ENCODE measurements at regions not wholly inside any gene's neighbourhood (a gene's known extent, or its start where the extent isn't known, plus 50 kb on each side); places are given as distances from the start of the nearest gene placed in this dataset.

DNA sequence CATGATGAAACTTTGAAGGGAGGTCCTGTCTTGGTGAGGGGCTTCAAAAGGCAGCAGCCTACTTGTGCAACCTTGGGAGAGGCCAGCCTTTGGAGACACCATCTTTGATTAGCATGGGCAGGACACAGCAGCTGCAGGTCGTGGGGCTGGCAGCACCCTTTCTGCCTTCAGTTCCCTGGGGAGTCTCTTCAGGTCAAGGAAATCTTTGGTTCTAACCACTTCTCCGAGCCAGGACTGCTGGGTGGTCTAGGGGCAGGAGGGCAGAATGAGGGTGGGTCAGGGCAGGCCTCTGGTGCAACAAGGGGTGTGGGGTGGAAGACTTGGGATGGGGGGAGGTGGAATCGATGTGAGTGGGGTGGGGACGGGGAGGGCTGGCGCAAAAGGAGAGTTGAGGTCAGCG, 269.7 kb downstream of the FOXD2 start:
- no peak for TF ChIP-seq IRF2 (CRISPR knock-in tag; IDR thresholded peaks at IDR 0.05; ENCODE audit: borderline replicate concordance, low read depth)
- TF ChIP-seq, protein P1, sequence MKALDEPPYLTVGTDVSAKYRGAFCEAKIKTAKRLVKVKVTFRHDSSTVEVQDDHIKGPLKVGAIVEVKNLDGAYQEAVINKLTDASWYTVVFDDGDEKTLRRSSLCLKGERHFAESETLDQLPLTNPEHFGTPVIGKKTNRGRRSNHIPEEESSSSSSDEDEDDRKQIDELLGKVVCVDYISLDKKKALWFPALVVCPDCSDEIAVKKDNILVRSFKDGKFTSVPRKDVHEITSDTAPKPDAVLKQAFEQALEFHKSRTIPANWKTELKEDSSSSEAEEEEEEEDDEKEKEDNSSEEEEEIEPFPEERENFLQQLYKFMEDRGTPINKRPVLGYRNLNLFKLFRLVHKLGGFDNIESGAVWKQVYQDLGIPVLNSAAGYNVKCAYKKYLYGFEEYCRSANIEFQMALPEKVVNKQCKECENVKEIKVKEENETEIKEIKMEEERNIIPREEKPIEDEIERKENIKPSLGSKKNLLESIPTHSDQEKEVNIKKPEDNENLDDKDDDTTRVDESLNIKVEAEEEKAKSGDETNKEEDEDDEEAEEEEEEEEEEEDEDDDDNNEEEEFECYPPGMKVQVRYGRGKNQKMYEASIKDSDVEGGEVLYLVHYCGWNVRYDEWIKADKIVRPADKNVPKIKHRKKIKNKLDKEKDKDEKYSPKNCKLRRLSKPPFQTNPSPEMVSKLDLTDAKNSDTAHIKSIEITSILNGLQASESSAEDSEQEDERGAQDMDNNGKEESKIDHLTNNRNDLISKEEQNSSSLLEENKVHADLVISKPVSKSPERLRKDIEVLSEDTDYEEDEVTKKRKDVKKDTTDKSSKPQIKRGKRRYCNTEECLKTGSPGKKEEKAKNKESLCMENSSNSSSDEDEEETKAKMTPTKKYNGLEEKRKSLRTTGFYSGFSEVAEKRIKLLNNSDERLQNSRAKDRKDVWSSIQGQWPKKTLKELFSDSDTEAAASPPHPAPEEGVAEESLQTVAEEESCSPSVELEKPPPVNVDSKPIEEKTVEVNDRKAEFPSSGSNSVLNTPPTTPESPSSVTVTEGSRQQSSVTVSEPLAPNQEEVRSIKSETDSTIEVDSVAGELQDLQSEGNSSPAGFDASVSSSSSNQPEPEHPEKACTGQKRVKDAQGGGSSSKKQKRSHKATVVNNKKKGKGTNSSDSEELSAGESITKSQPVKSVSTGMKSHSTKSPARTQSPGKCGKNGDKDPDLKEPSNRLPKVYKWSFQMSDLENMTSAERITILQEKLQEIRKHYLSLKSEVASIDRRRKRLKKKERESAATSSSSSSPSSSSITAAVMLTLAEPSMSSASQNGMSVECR (CRISPR knock-in tag; IDR thresholded peaks at IDR 0.05; ENCODE audit: borderline replicate concordance), result no peak
- TF ChIP-seq, protein P2, sequence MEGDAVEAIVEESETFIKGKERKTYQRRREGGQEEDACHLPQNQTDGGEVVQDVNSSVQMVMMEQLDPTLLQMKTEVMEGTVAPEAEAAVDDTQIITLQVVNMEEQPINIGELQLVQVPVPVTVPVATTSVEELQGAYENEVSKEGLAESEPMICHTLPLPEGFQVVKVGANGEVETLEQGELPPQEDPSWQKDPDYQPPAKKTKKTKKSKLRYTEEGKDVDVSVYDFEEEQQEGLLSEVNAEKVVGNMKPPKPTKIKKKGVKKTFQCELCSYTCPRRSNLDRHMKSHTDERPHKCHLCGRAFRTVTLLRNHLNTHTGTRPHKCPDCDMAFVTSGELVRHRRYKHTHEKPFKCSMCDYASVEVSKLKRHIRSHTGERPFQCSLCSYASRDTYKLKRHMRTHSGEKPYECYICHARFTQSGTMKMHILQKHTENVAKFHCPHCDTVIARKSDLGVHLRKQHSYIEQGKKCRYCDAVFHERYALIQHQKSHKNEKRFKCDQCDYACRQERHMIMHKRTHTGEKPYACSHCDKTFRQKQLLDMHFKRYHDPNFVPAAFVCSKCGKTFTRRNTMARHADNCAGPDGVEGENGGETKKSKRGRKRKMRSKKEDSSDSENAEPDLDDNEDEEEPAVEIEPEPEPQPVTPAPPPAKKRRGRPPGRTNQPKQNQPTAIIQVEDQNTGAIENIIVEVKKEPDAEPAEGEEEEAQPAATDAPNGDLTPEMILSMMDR (IDR thresholded peaks at IDR 0.05), result no peak
- TF ChIP-seq, protein P3, sequence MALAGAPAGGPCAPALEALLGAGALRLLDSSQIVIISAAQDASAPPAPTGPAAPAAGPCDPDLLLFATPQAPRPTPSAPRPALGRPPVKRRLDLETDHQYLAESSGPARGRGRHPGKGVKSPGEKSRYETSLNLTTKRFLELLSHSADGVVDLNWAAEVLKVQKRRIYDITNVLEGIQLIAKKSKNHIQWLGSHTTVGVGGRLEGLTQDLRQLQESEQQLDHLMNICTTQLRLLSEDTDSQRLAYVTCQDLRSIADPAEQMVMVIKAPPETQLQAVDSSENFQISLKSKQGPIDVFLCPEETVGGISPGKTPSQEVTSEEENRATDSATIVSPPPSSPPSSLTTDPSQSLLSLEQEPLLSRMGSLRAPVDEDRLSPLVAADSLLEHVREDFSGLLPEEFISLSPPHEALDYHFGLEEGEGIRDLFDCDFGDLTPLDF (CRISPR knock-in tag; IDR thresholded peaks at IDR 0.05), result no peak
- no peak for TF ChIP-seq NFE2L1 (CRISPR knock-in tag; IDR thresholded peaks at IDR 0.05)
- TF ChIP-seq JUN (CRISPR knock-in tag; IDR thresholded peaks at IDR 0.05), result no peak
- no peak for TF ChIP-seq NR2C2 (CRISPR knock-in tag; IDR thresholded peaks at IDR 0.05)
- TF ChIP-seq, protein P4, sequence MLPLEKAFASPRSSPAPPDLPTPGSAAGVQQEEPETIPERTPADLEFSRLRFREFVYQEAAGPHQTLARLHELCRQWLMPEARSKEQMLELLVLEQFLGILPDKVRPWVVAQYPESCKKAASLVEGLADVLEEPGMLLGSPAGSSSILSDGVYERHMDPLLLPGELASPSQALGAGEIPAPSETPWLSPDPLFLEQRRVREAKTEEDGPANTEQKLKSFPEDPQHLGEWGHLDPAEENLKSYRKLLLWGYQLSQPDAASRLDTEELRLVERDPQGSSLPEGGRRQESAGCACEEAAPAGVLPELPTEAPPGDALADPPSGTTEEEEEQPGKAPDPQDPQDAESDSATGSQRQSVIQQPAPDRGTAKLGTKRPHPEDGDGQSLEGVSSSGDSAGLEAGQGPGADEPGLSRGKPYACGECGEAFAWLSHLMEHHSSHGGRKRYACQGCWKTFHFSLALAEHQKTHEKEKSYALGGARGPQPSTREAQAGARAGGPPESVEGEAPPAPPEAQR (CRISPR knock-in tag; IDR thresholded peaks at IDR 0.05), result no peak
- TF ChIP-seq, protein P5, sequence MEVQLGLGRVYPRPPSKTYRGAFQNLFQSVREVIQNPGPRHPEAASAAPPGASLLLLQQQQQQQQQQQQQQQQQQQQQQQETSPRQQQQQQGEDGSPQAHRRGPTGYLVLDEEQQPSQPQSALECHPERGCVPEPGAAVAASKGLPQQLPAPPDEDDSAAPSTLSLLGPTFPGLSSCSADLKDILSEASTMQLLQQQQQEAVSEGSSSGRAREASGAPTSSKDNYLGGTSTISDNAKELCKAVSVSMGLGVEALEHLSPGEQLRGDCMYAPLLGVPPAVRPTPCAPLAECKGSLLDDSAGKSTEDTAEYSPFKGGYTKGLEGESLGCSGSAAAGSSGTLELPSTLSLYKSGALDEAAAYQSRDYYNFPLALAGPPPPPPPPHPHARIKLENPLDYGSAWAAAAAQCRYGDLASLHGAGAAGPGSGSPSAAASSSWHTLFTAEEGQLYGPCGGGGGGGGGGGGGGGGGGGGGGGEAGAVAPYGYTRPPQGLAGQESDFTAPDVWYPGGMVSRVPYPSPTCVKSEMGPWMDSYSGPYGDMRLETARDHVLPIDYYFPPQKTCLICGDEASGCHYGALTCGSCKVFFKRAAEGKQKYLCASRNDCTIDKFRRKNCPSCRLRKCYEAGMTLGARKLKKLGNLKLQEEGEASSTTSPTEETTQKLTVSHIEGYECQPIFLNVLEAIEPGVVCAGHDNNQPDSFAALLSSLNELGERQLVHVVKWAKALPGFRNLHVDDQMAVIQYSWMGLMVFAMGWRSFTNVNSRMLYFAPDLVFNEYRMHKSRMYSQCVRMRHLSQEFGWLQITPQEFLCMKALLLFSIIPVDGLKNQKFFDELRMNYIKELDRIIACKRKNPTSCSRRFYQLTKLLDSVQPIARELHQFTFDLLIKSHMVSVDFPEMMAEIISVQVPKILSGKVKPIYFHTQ (CRISPR knock-in tag; IDR thresholded peaks at IDR 0.05), result no peak
- no peak for TF ChIP-seq GABPB1 (CRISPR knock-in tag; IDR thresholded peaks at IDR 0.05)
- TF ChIP-seq, protein P6, sequence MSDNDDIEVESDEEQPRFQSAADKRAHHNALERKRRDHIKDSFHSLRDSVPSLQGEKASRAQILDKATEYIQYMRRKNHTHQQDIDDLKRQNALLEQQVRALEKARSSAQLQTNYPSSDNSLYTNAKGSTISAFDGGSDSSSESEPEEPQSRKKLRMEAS (CRISPR knock-in tag; IDR thresholded peaks at IDR 0.05), result no peak
- no peak for TF ChIP-seq SP1 (CRISPR knock-in tag; conservative IDR thresholded peaks at IDR 0.05)

All from WTC11 (cell line).